ENCODE measurements at regions not wholly inside any gene's neighbourhood (a gene's known extent, or its start where the extent isn't known, plus 50 kb on each side); places are given as distances from the start of the nearest gene placed in this dataset.

- Histone ChIP-seq H3K27ac (ENCODE audit: low read depth, low read length) (no peak overlapping the region), H4K20me1 (ENCODE audit: insufficient read depth, low read length) (no peaks in the 10 kb centered on the region), H3K79me2 (ENCODE audit: insufficient read depth, low read length) (no peaks in the 10 kb centered on the region), H3K4me1 (ENCODE audit: insufficient read depth, low read length) (no peaks in the 10 kb centered on the region), H3K36me3 (ENCODE audit: insufficient read depth, low read length) (no peaks in the 10 kb centered on the region), H2AFZ (ENCODE audit: low read depth, low read length) (no peak overlapping the region), H3K9me3 (ENCODE audit: insufficient read depth, low read depth, low read length) (no peaks in the 10 kb centered on the region), H3K4me3 (ENCODE audit: insufficient read depth, low read depth, low read length) (no peak overlapping the region), H3K27me3 (ENCODE audit: insufficient read depth, low read length) (no peaks in the 10 kb centered on the region), H3K9ac (ENCODE audit: low read length) (no peak overlapping the region), H3K4me2 (ENCODE audit: low read length) (no peak overlapping the region)
- Mint-ChIP-seq H3K4me1 (ENCODE audit: low read depth, unreplicated experiment) (no peaks in the 10 kb centered on the region), H3K27ac (ENCODE audit: unreplicated experiment) (no peak overlapping the region), H3K27me3 (ENCODE audit: low read depth, unreplicated experiment) (peaks cover 1% of the 10 kb centered on the region), H3K4me3 (ENCODE audit: unreplicated experiment) (no peak overlapping the region), H3K36me3 (ENCODE audit: low read depth, unreplicated experiment) (no peaks in the 10 kb centered on the region), H3K9me3 (ENCODE audit: unreplicated experiment) (peaks cover 16% of the 10 kb centered on the region)
- DNase-seq (ENCODE audit: low read depth): no peak
- TF ChIP-seq CTCF (IDR thresholded peaks at IDR 0.05; ENCODE audit: insufficient read depth, low read depth, low read length) (no peak), EZH2 (IDR thresholded peaks at IDR 0.05; ENCODE audit: insufficient read depth, low read length) (no peak)
- FAIRE-seq: no peak
Measured at GRCh38 chr2:220410296-220410695, 782.9 kb downstream of the SLC4A3 start.

- FAIRE-seq (no peak), DNase-seq (ENCODE audit: low read depth) (no peak)
- H3K9me3 ChIP-seq (ENCODE audit: insufficient read depth, low read depth, low read length): no peaks in the 10 kb centered on the region
- no peak overlapping the region for H3K4me3 Mint-ChIP-seq (ENCODE audit: unreplicated experiment)
- H3K4me2 ChIP-seq (ENCODE audit: low read length): no peak overlapping the region
- H2AFZ ChIP-seq (ENCODE audit: low read depth, low read length): no peak overlapping the region
- H3K36me3 ChIP-seq (ENCODE audit: insufficient read depth, low read length): no peaks in the 10 kb centered on the region
- no peaks in the 10 kb centered on the region for H3K4me1 Mint-ChIP-seq (ENCODE audit: low read depth, unreplicated experiment)
- no peak overlapping the region for H3K27ac ChIP-seq (ENCODE audit: low read depth, low read length)
- no peak for TF ChIP-seq EZH2 (IDR thresholded peaks at IDR 0.05; ENCODE audit: insufficient read depth, low read length)
- TF ChIP-seq CTCF (IDR thresholded peaks at IDR 0.05; ENCODE audit: insufficient read depth, low read depth, low read length): no peak
- peaks cover 4% of the 10 kb centered on the region for H3K27me3 Mint-ChIP-seq (ENCODE audit: low read depth, unreplicated experiment)
- no peak overlapping the region for H3K27ac Mint-ChIP-seq (ENCODE audit: unreplicated experiment)
- no peaks in the 10 kb centered on the region for H3K36me3 Mint-ChIP-seq (ENCODE audit: low read depth, unreplicated experiment)
- H3K4me3 ChIP-seq (ENCODE audit: insufficient read depth, low read depth, low read length): no peak overlapping the region
- no peaks in the 10 kb centered on the region for H3K27me3 ChIP-seq (ENCODE audit: insufficient read depth, low read length)
- H4K20me1 ChIP-seq (ENCODE audit: insufficient read depth, low read length): no peaks in the 10 kb centered on the region
- no peaks in the 10 kb centered on the region for H3K4me1 ChIP-seq (ENCODE audit: insufficient read depth, low read length)
- no peaks in the 10 kb centered on the region for H3K79me2 ChIP-seq (ENCODE audit: insufficient read depth, low read length)
- H3K9me3 Mint-ChIP-seq (ENCODE audit: unreplicated experiment): no peaks in the 10 kb centered on the region
- H3K9ac ChIP-seq (ENCODE audit: low read length): no peak overlapping the region
Measured at GRCh38 chr2:220417503-220417902, 790.1 kb downstream of the SLC4A3 start.

- Histone ChIP-seq H3K36me3 (ENCODE audit: insufficient read depth, low read length) (no peaks in the 10 kb centered on the region), H3K4me2 (ENCODE audit: low read length) (no peak overlapping the region), H2AFZ (ENCODE audit: low read depth, low read length) (no peak overlapping the region), H3K27me3 (ENCODE audit: insufficient read depth, low read length) (no peaks in the 10 kb centered on the region), H3K27ac (ENCODE audit: low read depth, low read length) (no peak overlapping the region), H3K4me3 (ENCODE audit: insufficient read depth, low read depth, low read length) (no peak overlapping the region), H4K20me1 (ENCODE audit: insufficient read depth, low read length) (no peaks in the 10 kb centered on the region), H3K9me3 (ENCODE audit: insufficient read depth, low read depth, low read length) (no peaks in the 10 kb centered on the region), H3K9ac (ENCODE audit: low read length) (no peak overlapping the region), H3K79me2 (ENCODE audit: insufficient read depth, low read length) (no peaks in the 10 kb centered on the region), H3K4me1 (ENCODE audit: insufficient read depth, low read length) (no peaks in the 10 kb centered on the region)
- Mint-ChIP-seq H3K4me1 (ENCODE audit: low read depth, unreplicated experiment) (no peaks in the 10 kb centered on the region), H3K9me3 (ENCODE audit: unreplicated experiment) (no peaks in the 10 kb centered on the region), H3K27me3 (ENCODE audit: low read depth, unreplicated experiment) (peaks cover 4% of the 10 kb centered on the region), H3K4me3 (ENCODE audit: unreplicated experiment) (no peak overlapping the region), H3K36me3 (ENCODE audit: low read depth, unreplicated experiment) (no peaks in the 10 kb centered on the region), H3K27ac (ENCODE audit: unreplicated experiment) (no peak overlapping the region)
- TF ChIP-seq CTCF (IDR thresholded peaks at IDR 0.05; ENCODE audit: insufficient read depth, low read depth, low read length) (no peak), EZH2 (IDR thresholded peaks at IDR 0.05; ENCODE audit: insufficient read depth, low read length) (no peak)
- peak; percentile 4 for DNase-seq (ENCODE audit: low read depth)
- no peak for FAIRE-seq
Measured at GRCh38 chr2:220419647-220420046, 792.2 kb downstream of the SLC4A3 start.
